Activated CD4-positive, alpha-beta memory T cell treated with anti-CD3 and anti-CD28 coated beads, Interleukin-2, amount 10 ng/mL, durations not matched to agents 7 days and 5 days (primary cell): ENCODE measurements at regions not wholly inside any gene's neighbourhood (a gene's known extent, or its start where the extent isn't known, plus 50 kb on each side); places are given as distances from the start of the nearest gene placed in this dataset.
A peak's percentile ranks its signal among the peaks of the same experiment; 100 is the strongest.
"Not testable (repeated sequence)": the region's sequence is repeated elsewhere in the genome, so short reads cannot be mapped to it uniquely, and the experiment has no call there.

Source experiments
- CTCF ChIA-PET: fragments of 350-600 bp; sonication (Branson Sonifier 250); formaldehyde crosslinking; loops from one replicate; lab custom pipeline; 2021; ENCODE audit warnings: antibody characterized with exemption, inconsistent platforms; lab: Charles Lee
- POLR2A ChIA-PET: fragments of 350-600 bp; sonication (Branson Sonifier 250); formaldehyde crosslinking; loops from one replicate; lab custom pipeline; 2021; ENCODE audit warnings: antibody characterized with exemption; lab: Charles Lee
- DNase-seq: peaks from one replicate; pipeline ENCODE4 v3.0.0-alpha.2; 2020
- H3K27ac Mint-ChIP-seq: one replicate; pipeline ENCODE4 v1.8.0; 2021; ENCODE audit warnings: mild to moderate bottlenecking, mixed read lengths
- H3K27me3 Mint-ChIP-seq: one replicate; pipeline ENCODE4 v1.8.0; 2021; ENCODE audit warnings: mixed read lengths
- H3K36me3 Mint-ChIP-seq: one replicate; pipeline ENCODE4 v1.8.0; 2021; ENCODE audit warnings: low read depth, mixed read lengths
- H3K4me1 Mint-ChIP-seq: one replicate; pipeline ENCODE4 v1.8.0; 2021; ENCODE audit warnings: mixed read lengths
- H3K4me3 Mint-ChIP-seq: one replicate; pipeline ENCODE4 v1.8.0; 2021; ENCODE audit warnings: mild to moderate bottlenecking, mixed read lengths
- H3K9me3 Mint-ChIP-seq: one replicate; pipeline ENCODE4 v1.8.0; 2021; ENCODE audit warnings: mixed read lengths

- no peak overlapping the region for H3K27ac Mint-ChIP-seq
- H3K4me3 Mint-ChIP-seq, result no peak overlapping the region
- H3K36me3 Mint-ChIP-seq, result no peaks in the 10 kb centered on the region
- CTCF ChIA-PET, result no interaction called here
- no peak for DNase-seq
- no peaks in the 10 kb centered on the region for H3K4me1 Mint-ChIP-seq
- POLR2A ChIA-PET, result no interaction called here
- peaks cover 6% of the 10 kb centered on the region for H3K27me3 Mint-ChIP-seq
- H3K9me3 Mint-ChIP-seq, result no peaks in the 10 kb centered on the region
Measured at GRCh38 chr1:37176269-37176668, 142.0 kb upstream of the GRIK3 start.

- DNase-seq, result peak; percentile 26
- no peaks in the 10 kb centered on the region for H3K4me1 Mint-ChIP-seq
- H3K36me3 Mint-ChIP-seq, result no peaks in the 10 kb centered on the region
- CTCF ChIA-PET, result interaction anchor here (0.8 to 1.0 kb wide), 2 partner anchors 601 to 661 kb away, joined by 3 read pairs; no protein-coding TSS in a partner anchor
- no peak overlapping the region for H3K4me3 Mint-ChIP-seq
- no peaks in the 10 kb centered on the region for H3K9me3 Mint-ChIP-seq
- POLR2A ChIA-PET, result no interaction called here
- H3K27me3 Mint-ChIP-seq, result peaks cover 7% of the 10 kb centered on the region
- H3K27ac Mint-ChIP-seq, result no peak overlapping the region
Measured at GRCh38 chr1:37177230-37177864, 143.0 kb upstream of the GRIK3 start.

- H3K4me1 Mint-ChIP-seq, result no peaks in the 10 kb centered on the region
- ChIA-PET CTCF (no interaction called here), POLR2A (no interaction called here)
- no peak overlapping the region for H3K4me3 Mint-ChIP-seq
- no peaks in the 10 kb centered on the region for H3K36me3 Mint-ChIP-seq
- no peak for DNase-seq
- peaks cover 9% of the 10 kb centered on the region for H3K27me3 Mint-ChIP-seq
- H3K9me3 Mint-ChIP-seq, result no peaks in the 10 kb centered on the region
- no peak overlapping the region for H3K27ac Mint-ChIP-seq
Measured at GRCh38 chr1:37181425-37181824, 147.1 kb upstream of the GRIK3 start.

GRCh38 chr1:37184789-37185188, 150.5 kb upstream of the GRIK3 start:
- Mint-ChIP-seq H3K9me3 (no peaks in the 10 kb centered on the region), H3K4me1 (no peaks in the 10 kb centered on the region), H3K27ac (no peak overlapping the region), H3K4me3 (no peak overlapping the region), H3K36me3 (no peaks in the 10 kb centered on the region), H3K27me3 (peaks cover 10% of the 10 kb centered on the region)
- ChIA-PET POLR2A (no interaction called here), CTCF (no interaction called here)
- DNase-seq, result no peak

DNA sequence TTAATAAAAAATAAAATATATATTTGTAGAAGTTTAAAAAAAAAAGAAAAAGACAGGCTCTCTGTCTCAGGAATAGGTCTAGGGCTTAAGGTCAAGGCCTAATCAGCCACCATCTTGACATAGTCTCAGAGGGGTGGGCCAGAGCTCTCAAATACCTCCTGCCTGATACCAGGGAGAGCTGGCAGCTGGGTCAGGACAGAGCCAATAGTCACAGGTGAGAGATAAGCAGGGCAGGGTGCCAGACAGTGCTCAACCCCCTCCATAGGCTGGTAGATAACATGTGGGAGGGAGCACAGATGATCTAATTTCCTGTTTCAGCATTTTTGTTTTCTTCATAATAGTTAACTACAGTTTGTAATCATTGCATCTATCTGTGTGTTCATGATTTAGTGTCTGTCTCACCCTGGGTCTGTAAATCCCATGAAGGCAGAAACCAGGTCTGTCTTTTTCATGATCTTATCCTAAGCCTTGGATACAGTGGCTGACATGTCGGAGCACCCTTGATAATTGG, 152.0 kb upstream of the GRIK3 start:
- CTCF ChIA-PET, result no interaction called here
- no peaks in the 10 kb centered on the region for H3K4me1 Mint-ChIP-seq
- H3K4me3 Mint-ChIP-seq, result no peak overlapping the region
- no peak for DNase-seq
- no peaks in the 10 kb centered on the region for H3K36me3 Mint-ChIP-seq
- H3K27me3 Mint-ChIP-seq, result peaks cover 15% of the 10 kb centered on the region
- H3K9me3 Mint-ChIP-seq, result no peaks in the 10 kb centered on the region
- H3K27ac Mint-ChIP-seq, result no peak overlapping the region
- POLR2A ChIA-PET, result no interaction called here

DNA sequence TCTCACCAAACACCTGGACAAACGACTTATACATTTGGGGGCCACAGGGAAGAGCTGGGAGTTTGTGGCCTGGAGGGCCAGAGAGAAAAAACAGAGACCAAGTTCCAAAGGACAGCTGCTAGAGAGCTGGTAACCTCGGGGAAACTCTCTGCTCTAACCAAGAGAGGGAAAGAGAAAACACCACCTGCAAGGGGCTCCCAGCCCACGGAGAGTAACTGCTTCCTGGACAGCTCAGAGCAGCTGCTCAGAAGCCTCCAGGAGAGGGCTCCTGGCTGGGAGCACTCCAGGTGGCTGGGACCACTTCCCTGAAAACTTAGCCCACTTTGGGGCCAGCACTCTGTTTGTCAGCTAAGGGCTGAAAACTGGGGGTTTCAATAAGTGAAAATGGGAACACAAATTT, 154.8 kb upstream of the GRIK3 start:
- Mint-ChIP-seq H3K27me3 (peaks cover 11% of the 10 kb centered on the region), H3K36me3 (no peaks in the 10 kb centered on the region), H3K4me3 (no peak overlapping the region), H3K4me1 (no peaks in the 10 kb centered on the region), H3K9me3 (no peaks in the 10 kb centered on the region), H3K27ac (no peak overlapping the region)
- ChIA-PET POLR2A (no interaction called here), CTCF (no interaction called here)
- DNase-seq, result no peak

GRCh38 chr1:37197411-37197810, 163.1 kb upstream of the GRIK3 start:
- Mint-ChIP-seq H3K36me3 (no peaks in the 10 kb centered on the region), H3K4me1 (no peaks in the 10 kb centered on the region), H3K27me3 (peaks cover 19% of the 10 kb centered on the region), H3K27ac (no peak overlapping the region), H3K9me3 (no peaks in the 10 kb centered on the region), H3K4me3 (no peak overlapping the region)
- POLR2A ChIA-PET, result no interaction called here
- CTCF ChIA-PET, result no interaction called here
- no peak for DNase-seq

GRCh38 chr1:37214305-37214704, 180.0 kb upstream of the GRIK3 start:
- H3K4me3 Mint-ChIP-seq, H3K27ac Mint-ChIP-seq, H3K4me1 Mint-ChIP-seq, H3K9me3 Mint-ChIP-seq, POLR2A ChIA-PET, CTCF ChIA-PET, DNase-seq, H3K36me3 Mint-ChIP-seq, H3K27me3 Mint-ChIP-seq: not testable (repeated sequence)

GRCh38 chr1:37233606-37234005, 199.3 kb upstream of the GRIK3 start:
- POLR2A ChIA-PET, result no interaction called here
- no peak for DNase-seq
- no peak overlapping the region for H3K27ac Mint-ChIP-seq
- CTCF ChIA-PET, result no interaction called here
- H3K9me3 Mint-ChIP-seq, result no peaks in the 10 kb centered on the region
- no peak overlapping the region for H3K4me3 Mint-ChIP-seq
- no peaks in the 10 kb centered on the region for H3K36me3 Mint-ChIP-seq
- peaks cover 20% of the 10 kb centered on the region for H3K27me3 Mint-ChIP-seq
- no peaks in the 10 kb centered on the region for H3K4me1 Mint-ChIP-seq

DNA sequence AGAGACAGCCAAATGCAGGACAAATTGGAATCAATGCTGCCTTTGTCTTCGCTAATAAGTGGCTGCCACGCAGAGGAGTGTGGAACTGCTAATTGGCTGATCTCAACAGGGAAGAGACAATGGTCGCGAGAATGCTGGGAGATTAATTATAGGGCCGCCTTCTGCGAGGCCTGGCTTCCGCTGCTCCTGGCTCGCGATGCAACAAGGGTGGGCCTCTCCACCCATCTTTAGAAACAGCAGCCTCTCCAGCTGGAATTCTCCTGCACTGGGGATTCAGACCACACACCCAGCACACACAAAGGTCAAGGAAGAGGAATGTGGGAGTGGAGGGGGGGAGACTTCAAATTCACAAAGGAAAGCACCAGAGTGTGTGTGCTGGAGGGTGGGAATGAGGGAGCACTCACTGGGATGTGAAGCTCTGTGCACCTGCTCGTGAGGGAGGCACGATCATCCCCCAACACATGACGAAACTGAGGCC, 200.7 kb upstream of the GRIK3 start:
- POLR2A ChIA-PET, result no interaction called here

DNA sequence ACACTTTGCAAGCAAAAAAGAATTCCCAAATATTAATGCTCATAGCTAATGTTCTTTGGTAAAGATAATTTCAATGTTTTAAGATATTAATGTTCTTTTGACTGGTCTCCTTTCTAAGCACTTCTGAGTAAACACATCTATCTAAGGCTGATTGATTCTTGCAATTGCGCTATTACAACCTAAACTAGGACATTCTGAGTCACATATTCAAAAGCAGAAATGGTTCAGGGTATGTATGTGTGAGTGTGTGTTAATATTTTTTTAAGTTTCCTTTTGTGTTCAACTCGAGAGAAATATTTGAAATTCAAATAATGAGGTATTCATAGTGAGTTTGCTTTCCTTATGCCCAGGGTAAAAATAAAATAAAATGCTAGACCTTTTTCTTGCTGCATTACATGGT, 203.6 kb upstream of the GRIK3 start:
- CTCF ChIA-PET, result no interaction called here
- POLR2A ChIA-PET, result no interaction called here

More for the DNA sequence above, 200.7 kb upstream of the GRIK3 start:
- H3K4me1 Mint-ChIP-seq, result no peaks in the 10 kb centered on the region
- CTCF ChIA-PET, result no interaction called here
- H3K27ac Mint-ChIP-seq, result no peak overlapping the region
- H3K36me3 Mint-ChIP-seq, result no peaks in the 10 kb centered on the region
- H3K27me3 Mint-ChIP-seq, result peaks cover 16% of the 10 kb centered on the region
- DNase-seq, result no peak
- no peaks in the 10 kb centered on the region for H3K9me3 Mint-ChIP-seq
- no peak overlapping the region for H3K4me3 Mint-ChIP-seq

GRCh38 chr1:37238364-37239224, 204.3 kb upstream of the GRIK3 start:
- Mint-ChIP-seq H3K27me3 (peaks cover 14% of the 10 kb centered on the region), H3K4me1 (no peaks in the 10 kb centered on the region), H3K4me3 (no peak overlapping the region), H3K36me3 (no peaks in the 10 kb centered on the region), H3K27ac (no peak overlapping the region), H3K9me3 (no peaks in the 10 kb centered on the region)
- CTCF ChIA-PET, result no interaction called here
- POLR2A ChIA-PET, result no interaction called here
- DNase-seq, result no peak

More for the DNA sequence above, 203.6 kb upstream of the GRIK3 start:
- Mint-ChIP-seq H3K36me3 (no peaks in the 10 kb centered on the region), H3K27me3 (peaks cover 14% of the 10 kb centered on the region), H3K27ac (no peak overlapping the region), H3K4me1 (no peaks in the 10 kb centered on the region), H3K9me3 (no peaks in the 10 kb centered on the region), H3K4me3 (no peak overlapping the region)
- no peak for DNase-seq

- H3K27me3 Mint-ChIP-seq, result peaks cover 14% of the 10 kb centered on the region
- no peaks in the 10 kb centered on the region for H3K4me1 Mint-ChIP-seq
- H3K4me3 Mint-ChIP-seq, result no peak overlapping the region
- no peak overlapping the region for H3K27ac Mint-ChIP-seq
- CTCF ChIA-PET, result no interaction called here
- H3K9me3 Mint-ChIP-seq, result no peaks in the 10 kb centered on the region
- no peaks in the 10 kb centered on the region for H3K36me3 Mint-ChIP-seq
- no peak for DNase-seq
- POLR2A ChIA-PET, result no interaction called here
Measured at GRCh38 chr1:37239225-37239740, 205.0 kb upstream of the GRIK3 start.
